ENCODE measurements at regions not wholly inside any gene's neighbourhood (a gene's known extent, or its start where the extent isn't known, plus 50 kb on each side); places are given as distances from the start of the nearest gene placed in this dataset.

DNA sequence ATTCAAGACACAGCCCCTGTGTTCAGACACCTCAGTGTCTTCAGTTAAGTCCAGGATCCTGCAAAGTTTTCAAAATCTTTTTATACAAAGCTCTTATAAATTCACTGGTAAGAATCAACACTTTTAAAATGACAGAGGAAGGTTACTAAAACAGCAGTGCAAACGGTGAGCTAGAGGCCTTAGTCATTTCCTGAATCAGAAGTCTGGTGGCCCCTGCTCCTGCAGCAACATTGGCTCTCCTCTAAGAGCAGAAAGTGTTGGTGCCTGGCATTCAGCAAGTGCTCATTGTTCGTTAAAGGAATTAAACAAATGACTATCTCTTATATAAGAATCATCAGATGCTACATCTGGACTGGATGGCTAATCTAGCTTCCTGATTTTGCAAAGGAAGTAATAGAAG, 282.9 kb downstream of the PTGER3 start:
- no peaks in the 10 kb centered on the region for H3K27me3 Mint-ChIP-seq (ENCODE audit: low read depth)
- CTCF ChIA-PET = interaction anchor here (0.6 kb wide), 1 partner anchor 282 kb away, joined by 3 read pairs; no protein-coding TSS in a partner anchor

DNA sequence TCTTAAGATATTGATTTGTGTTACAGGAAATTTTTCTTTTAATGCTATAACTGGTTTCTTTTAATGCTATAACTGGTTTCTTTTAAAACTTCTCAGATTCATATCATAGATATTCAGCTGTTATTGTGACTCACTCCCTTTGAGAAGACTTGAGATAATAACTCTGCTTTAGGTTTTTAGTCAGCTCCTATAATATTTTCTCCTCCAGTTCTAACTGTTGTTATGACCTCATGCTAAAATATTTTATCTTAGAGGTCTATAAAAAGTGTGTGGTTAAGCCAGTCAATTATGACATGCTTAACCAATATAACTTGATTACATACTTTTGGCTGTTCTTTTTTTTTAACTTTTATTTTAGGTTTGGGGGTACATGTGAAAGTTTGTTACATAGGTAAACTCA, 280.2 kb downstream of the PTGER3 start:
- ChIA-PET POLR2A (no interaction called here), CTCF (no interaction called here)
- H3K27ac Mint-ChIP-seq = no peak overlapping the region
- peaks cover 4% of the 10 kb centered on the region; the same call in 1 of the 2 replicates for H3K36me3 Mint-ChIP-seq
- no peak overlapping the region for H3K4me3 Mint-ChIP-seq
- DNase-seq (ENCODE audit: low spot score) (no peak), ATAC-seq (no peak)
- peaks cover 20% of the 10 kb centered on the region for H3K9me3 Mint-ChIP-seq
- H3K27me3 Mint-ChIP-seq (ENCODE audit: low read depth) = no peaks in the 10 kb centered on the region
- H3K4me1 Mint-ChIP-seq = no peaks in the 10 kb centered on the region
- TF ChIP-seq, protein P1, sequence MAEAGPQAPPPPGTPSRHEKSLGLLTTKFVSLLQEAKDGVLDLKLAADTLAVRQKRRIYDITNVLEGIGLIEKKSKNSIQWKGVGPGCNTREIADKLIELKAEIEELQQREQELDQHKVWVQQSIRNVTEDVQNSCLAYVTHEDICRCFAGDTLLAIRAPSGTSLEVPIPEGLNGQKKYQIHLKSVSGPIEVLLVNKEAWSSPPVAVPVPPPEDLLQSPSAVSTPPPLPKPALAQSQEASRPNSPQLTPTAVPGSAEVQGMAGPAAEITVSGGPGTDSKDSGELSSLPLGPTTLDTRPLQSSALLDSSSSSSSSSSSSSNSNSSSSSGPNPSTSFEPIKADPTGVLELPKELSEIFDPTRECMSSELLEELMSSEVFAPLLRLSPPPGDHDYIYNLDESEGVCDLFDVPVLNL (CRISPR knock-in tag; IDR thresholded peaks at IDR 0.05; ENCODE audit: borderline replicate concordance, low read depth) = no peak
- TF ChIP-seq ELF4 (CRISPR knock-in tag; IDR thresholded peaks at IDR 0.05; ENCODE audit: low read depth) (no peak), ZNF138 (CRISPR knock-in tag; conservative IDR thresholded peaks at IDR 0.05) (no peak), GTF2I (CRISPR knock-in tag; conservative IDR thresholded peaks at IDR 0.05) (no peak), NR2C2 (CRISPR knock-in tag; IDR thresholded peaks at IDR 0.05) (no peak), GABPB1 (CRISPR knock-in tag; IDR thresholded peaks at IDR 0.05) (no peak), RORB (CRISPR knock-in tag; IDR thresholded peaks at IDR 0.05) (no peak), ZNF396 (CRISPR knock-in tag; IDR thresholded peaks at IDR 0.05; ENCODE audit: borderline replicate concordance) (no peak), MXD4 (CRISPR knock-in tag; IDR thresholded peaks at IDR 0.05; ENCODE audit: borderline replicate concordance) (no peak), EMX1 (CRISPR knock-in tag; IDR thresholded peaks at IDR 0.05) (no peak), SMAD3 (CRISPR knock-in tag; IDR thresholded peaks at IDR 0.05; ENCODE audit: borderline replicate concordance) (no peak)
- TF ChIP-seq, protein P2, sequence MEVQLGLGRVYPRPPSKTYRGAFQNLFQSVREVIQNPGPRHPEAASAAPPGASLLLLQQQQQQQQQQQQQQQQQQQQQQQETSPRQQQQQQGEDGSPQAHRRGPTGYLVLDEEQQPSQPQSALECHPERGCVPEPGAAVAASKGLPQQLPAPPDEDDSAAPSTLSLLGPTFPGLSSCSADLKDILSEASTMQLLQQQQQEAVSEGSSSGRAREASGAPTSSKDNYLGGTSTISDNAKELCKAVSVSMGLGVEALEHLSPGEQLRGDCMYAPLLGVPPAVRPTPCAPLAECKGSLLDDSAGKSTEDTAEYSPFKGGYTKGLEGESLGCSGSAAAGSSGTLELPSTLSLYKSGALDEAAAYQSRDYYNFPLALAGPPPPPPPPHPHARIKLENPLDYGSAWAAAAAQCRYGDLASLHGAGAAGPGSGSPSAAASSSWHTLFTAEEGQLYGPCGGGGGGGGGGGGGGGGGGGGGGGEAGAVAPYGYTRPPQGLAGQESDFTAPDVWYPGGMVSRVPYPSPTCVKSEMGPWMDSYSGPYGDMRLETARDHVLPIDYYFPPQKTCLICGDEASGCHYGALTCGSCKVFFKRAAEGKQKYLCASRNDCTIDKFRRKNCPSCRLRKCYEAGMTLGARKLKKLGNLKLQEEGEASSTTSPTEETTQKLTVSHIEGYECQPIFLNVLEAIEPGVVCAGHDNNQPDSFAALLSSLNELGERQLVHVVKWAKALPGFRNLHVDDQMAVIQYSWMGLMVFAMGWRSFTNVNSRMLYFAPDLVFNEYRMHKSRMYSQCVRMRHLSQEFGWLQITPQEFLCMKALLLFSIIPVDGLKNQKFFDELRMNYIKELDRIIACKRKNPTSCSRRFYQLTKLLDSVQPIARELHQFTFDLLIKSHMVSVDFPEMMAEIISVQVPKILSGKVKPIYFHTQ (CRISPR knock-in tag; IDR thresholded peaks at IDR 0.05) = no peak
- TF ChIP-seq, protein P3, sequence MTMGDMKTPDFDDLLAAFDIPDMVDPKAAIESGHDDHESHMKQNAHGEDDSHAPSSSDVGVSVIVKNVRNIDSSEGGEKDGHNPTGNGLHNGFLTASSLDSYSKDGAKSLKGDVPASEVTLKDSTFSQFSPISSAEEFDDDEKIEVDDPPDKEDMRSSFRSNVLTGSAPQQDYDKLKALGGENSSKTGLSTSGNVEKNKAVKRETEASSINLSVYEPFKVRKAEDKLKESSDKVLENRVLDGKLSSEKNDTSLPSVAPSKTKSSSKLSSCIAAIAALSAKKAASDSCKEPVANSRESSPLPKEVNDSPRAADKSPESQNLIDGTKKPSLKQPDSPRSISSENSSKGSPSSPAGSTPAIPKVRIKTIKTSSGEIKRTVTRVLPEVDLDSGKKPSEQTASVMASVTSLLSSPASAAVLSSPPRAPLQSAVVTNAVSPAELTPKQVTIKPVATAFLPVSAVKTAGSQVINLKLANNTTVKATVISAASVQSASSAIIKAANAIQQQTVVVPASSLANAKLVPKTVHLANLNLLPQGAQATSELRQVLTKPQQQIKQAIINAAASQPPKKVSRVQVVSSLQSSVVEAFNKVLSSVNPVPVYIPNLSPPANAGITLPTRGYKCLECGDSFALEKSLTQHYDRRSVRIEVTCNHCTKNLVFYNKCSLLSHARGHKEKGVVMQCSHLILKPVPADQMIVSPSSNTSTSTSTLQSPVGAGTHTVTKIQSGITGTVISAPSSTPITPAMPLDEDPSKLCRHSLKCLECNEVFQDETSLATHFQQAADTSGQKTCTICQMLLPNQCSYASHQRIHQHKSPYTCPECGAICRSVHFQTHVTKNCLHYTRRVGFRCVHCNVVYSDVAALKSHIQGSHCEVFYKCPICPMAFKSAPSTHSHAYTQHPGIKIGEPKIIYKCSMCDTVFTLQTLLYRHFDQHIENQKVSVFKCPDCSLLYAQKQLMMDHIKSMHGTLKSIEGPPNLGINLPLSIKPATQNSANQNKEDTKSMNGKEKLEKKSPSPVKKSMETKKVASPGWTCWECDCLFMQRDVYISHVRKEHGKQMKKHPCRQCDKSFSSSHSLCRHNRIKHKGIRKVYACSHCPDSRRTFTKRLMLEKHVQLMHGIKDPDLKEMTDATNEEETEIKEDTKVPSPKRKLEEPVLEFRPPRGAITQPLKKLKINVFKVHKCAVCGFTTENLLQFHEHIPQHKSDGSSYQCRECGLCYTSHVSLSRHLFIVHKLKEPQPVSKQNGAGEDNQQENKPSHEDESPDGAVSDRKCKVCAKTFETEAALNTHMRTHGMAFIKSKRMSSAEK (CRISPR knock-in tag; IDR thresholded peaks at IDR 0.05; ENCODE audit: borderline replicate concordance) = no peak
- TF ChIP-seq, protein P4, sequence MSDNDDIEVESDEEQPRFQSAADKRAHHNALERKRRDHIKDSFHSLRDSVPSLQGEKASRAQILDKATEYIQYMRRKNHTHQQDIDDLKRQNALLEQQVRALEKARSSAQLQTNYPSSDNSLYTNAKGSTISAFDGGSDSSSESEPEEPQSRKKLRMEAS (CRISPR knock-in tag; IDR thresholded peaks at IDR 0.05) = no peak
- TF ChIP-seq, protein P5, sequence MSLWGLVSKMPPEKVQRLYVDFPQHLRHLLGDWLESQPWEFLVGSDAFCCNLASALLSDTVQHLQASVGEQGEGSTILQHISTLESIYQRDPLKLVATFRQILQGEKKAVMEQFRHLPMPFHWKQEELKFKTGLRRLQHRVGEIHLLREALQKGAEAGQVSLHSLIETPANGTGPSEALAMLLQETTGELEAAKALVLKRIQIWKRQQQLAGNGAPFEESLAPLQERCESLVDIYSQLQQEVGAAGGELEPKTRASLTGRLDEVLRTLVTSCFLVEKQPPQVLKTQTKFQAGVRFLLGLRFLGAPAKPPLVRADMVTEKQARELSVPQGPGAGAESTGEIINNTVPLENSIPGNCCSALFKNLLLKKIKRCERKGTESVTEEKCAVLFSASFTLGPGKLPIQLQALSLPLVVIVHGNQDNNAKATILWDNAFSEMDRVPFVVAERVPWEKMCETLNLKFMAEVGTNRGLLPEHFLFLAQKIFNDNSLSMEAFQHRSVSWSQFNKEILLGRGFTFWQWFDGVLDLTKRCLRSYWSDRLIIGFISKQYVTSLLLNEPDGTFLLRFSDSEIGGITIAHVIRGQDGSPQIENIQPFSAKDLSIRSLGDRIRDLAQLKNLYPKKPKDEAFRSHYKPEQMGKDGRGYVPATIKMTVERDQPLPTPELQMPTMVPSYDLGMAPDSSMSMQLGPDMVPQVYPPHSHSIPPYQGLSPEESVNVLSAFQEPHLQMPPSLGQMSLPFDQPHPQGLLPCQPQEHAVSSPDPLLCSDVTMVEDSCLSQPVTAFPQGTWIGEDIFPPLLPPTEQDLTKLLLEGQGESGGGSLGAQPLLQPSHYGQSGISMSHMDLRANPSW (CRISPR knock-in tag; conservative IDR thresholded peaks at IDR 0.05; ENCODE audit: low read depth) = no peak
- TF ChIP-seq, protein P6, sequence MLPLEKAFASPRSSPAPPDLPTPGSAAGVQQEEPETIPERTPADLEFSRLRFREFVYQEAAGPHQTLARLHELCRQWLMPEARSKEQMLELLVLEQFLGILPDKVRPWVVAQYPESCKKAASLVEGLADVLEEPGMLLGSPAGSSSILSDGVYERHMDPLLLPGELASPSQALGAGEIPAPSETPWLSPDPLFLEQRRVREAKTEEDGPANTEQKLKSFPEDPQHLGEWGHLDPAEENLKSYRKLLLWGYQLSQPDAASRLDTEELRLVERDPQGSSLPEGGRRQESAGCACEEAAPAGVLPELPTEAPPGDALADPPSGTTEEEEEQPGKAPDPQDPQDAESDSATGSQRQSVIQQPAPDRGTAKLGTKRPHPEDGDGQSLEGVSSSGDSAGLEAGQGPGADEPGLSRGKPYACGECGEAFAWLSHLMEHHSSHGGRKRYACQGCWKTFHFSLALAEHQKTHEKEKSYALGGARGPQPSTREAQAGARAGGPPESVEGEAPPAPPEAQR (CRISPR knock-in tag; IDR thresholded peaks at IDR 0.05) = no peak

More for the DNA sequence above, 282.9 kb downstream of the PTGER3 start:
- H3K4me1 Mint-ChIP-seq = no peaks in the 10 kb centered on the region
- no peak overlapping the region for H3K4me3 Mint-ChIP-seq
- H3K36me3 Mint-ChIP-seq = no peaks in the 10 kb centered on the region
- no peak overlapping the region for H3K27ac Mint-ChIP-seq
- DNase-seq (ENCODE audit: low spot score) = no peak
- TF ChIP-seq CREB1 (CRISPR knock-in tag; IDR thresholded peaks at IDR 0.05) (no peak), FOXJ3 (CRISPR knock-in tag; IDR thresholded peaks at IDR 0.05; ENCODE audit: borderline replicate concordance) (no peak), NR1H2 (CRISPR knock-in tag; IDR thresholded peaks at IDR 0.05) (no peak)
- TF ChIP-seq, protein P7, sequence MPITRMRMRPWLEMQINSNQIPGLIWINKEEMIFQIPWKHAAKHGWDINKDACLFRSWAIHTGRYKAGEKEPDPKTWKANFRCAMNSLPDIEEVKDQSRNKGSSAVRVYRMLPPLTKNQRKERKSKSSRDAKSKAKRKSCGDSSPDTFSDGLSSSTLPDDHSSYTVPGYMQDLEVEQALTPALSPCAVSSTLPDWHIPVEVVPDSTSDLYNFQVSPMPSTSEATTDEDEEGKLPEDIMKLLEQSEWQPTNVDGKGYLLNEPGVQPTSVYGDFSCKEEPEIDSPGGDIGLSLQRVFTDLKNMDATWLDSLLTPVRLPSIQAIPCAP (CRISPR knock-in tag; IDR thresholded peaks at IDR 0.05) = no peak
- TF ChIP-seq, protein P8, sequence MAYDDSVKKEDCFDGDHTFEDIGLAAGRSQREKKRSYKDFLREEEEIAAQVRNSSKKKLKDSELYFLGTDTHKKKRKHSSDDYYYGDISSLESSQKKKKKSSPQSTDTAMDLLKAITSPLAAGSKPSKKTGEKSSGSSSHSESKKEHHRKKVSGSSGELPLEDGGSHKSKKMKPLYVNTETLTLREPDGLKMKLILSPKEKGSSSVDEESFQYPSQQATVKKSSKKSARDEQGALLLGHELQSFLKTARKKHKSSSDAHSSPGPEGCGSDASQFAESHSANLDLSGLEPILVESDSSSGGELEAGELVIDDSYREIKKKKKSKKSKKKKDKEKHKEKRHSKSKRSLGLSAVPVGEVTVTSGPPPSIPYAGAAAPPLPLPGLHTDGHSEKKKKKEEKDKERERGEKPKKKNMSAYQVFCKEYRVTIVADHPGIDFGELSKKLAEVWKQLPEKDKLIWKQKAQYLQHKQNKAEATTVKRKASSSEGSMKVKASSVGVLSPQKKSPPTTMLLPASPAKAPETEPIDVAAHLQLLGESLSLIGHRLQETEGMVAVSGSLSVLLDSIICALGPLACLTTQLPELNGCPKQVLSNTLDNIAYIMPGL (CRISPR knock-in tag; IDR thresholded peaks at IDR 0.05) = no peak
- 0 out of 2 replicates have a peak, but pooled peaks cover 6% of the 10 kb centered on the region for H3K9me3 Mint-ChIP-seq
- POLR2A ChIA-PET = no interaction called here
- ATAC-seq = no peak

Measured in WTC11 (cell line).